Kidney (tissue), 13 donors: ENCODE measurements at regions not wholly inside any gene's neighbourhood (a gene's known extent, or its start where the extent isn't known, plus 50 kb on each side); places are given as distances from the start of the nearest gene placed in this dataset.
A peak's percentile ranks its signal among the peaks of the same experiment; 100 is the strongest.

Source experiments
- DNase-seq, 5 donors: peaks; one replicate each; pipeline ENCODE4 v3.0.0-alpha.2; 2013 to 2020
- FAIRE-seq: peaks from 2 replicates; lab custom pipeline; 2012; peaks lifted over from hg19 to GRCh38; lab: Jason Lieb, UNC
- H3K27ac ChIP-seq, 2 donors: one replicate each; pipeline ENCODE4 v1.7.0; 2013; ENCODE audit warnings: low read depth in 2 of 2, low read length in 2 of 2, inconsistent platforms in 1 of 2
- H3K27me3 ChIP-seq: one replicate; pipeline ENCODE4 v1.7.1; 2013; ENCODE audit warnings: low read length, inconsistent platforms; ENCODE audit not compliant: control insufficient read depth, insufficient read depth
- H3K36me3 ChIP-seq, 3 donors: one replicate each; pipeline versions ENCODE4 v1.7.0 to v1.7.1; 2013; ENCODE audit warnings: low read length in 3 of 3, control low read depth in 1 of 3, inconsistent platforms in 1 of 3; ENCODE audit not compliant: insufficient read depth in 3 of 3, control insufficient read depth in 2 of 3
- H3K4me1 ChIP-seq, 3 donors: one replicate each; pipeline versions ENCODE4 v1.7.0 to v1.7.1; 2013; ENCODE audit warnings: low read length in 3 of 3, inconsistent platforms in 1 of 3, low read depth in 1 of 3; ENCODE audit not compliant: control insufficient read depth in 2 of 3, insufficient read depth in 2 of 3
- H3K4me3 ChIP-seq, 3 donors: one replicate each; pipeline versions ENCODE4 v1.7.0 to v1.8.1; 2013; ENCODE audit warnings: low read length in 3 of 3, control low read depth in 1 of 3, inconsistent platforms in 1 of 3
- H3K9ac ChIP-seq, 3 donors: one replicate each; pipeline versions ENCODE4 v1.7.0 to v1.7.1; 2013; ENCODE audit warnings: low read length in 3 of 3, control low read depth in 1 of 3, inconsistent platforms in 1 of 3
- H3K9me3 ChIP-seq, 3 donors: one replicate each; pipeline versions ENCODE4 v1.7.0 to v1.7.1; 2013; ENCODE audit warnings: low read length in 3 of 3, control low read depth in 1 of 3, inconsistent platforms in 1 of 3; ENCODE audit not compliant: control insufficient read depth in 2 of 3, insufficient read depth in 1 of 3
- CTCF ChIP-seq: IDR thresholded peaks from 3 replicates; pipeline ENCODE4 v1.5.1; 2012; ENCODE audit warnings: mild to moderate bottlenecking, moderate library complexity, borderline replicate concordance; ENCODE audit not compliant: insufficient read depth; ENCODE audit errors: extremely low read depth
- intact Hi-C: fragments of 100-400 bp; cut with DNase I; formaldehyde crosslinking; loops from one replicate; pipeline ENCODE4 v1.11.1; 2022
- donor health status: control.
- donor health status: control.
- donor health status: control.
- donor health status: control.
- donor health status: control.
- donor health status: DM: yes; HTN: yes; CAD: no.
- donor health status: Normal renal cell carcinoma (clear cell type).

- no peaks in the 10 kb centered on the region for H3K4me1 ChIP-seq
- intact Hi-C loops = no loop called here
- peaks cover 0 to 5% (median 0%) of the 10 kb centered on the region in 3 donors for H3K9me3 ChIP-seq
- H3K4me3 ChIP-seq = peak overlapping the region in 1 of 3 donors; percentile 1
- no peaks in the 10 kb centered on the region for H3K27me3 ChIP-seq
- H3K9ac ChIP-seq = no peak overlapping the region
- H3K36me3 ChIP-seq = no peaks in the 10 kb centered on the region
- no peak overlapping the region for H3K27ac ChIP-seq
- no peak for TF ChIP-seq CTCF
- FAIRE-seq = no peak
- DNase-seq = no peak
Observed at GRCh38 chr2:3970791-3971651, 267.6 kb downstream of the DCDC2C start.

GRCh38 chr2:3971652-3972192 is 268.3 kb downstream of the DCDC2C start:
- H3K4me1 ChIP-seq = no peaks in the 10 kb centered on the region
- TF ChIP-seq CTCF = no peak
- intact Hi-C loops = no loop called here

GRCh38 chr2:3972377-3972776 is 269.0 kb downstream of the DCDC2C start:
- H3K36me3 ChIP-seq = no peaks in the 10 kb centered on the region
- H3K9me3 ChIP-seq = peaks cover 0 to 5% (median 0%) of the 10 kb centered on the region in 3 donors
- H3K4me3 ChIP-seq = no peak overlapping the region
- H3K27ac ChIP-seq = no peak overlapping the region
- no peak for TF ChIP-seq CTCF
- no peaks in the 10 kb centered on the region for H3K27me3 ChIP-seq
- H3K9ac ChIP-seq = no peak overlapping the region
- H3K4me1 ChIP-seq = no peaks in the 10 kb centered on the region
- FAIRE-seq (no peak), DNase-seq (no peak)
- intact Hi-C loops = no loop called here

More at GRCh38 chr2:3971652-3972192, 268.3 kb downstream of the DCDC2C start:
- H3K27ac ChIP-seq = no peak overlapping the region
- peaks cover 0 to 5% (median 0%) of the 10 kb centered on the region in 3 donors for H3K9me3 ChIP-seq
- H3K36me3 ChIP-seq = no peaks in the 10 kb centered on the region
- H3K27me3 ChIP-seq = no peaks in the 10 kb centered on the region
- peak overlapping the region in 1 of 3 donors; percentile 4 for H3K4me3 ChIP-seq
- no peak for FAIRE-seq
- no peak for DNase-seq
- H3K9ac ChIP-seq = no peak overlapping the region
